B cell (primary cell): ENCODE measurements at regions not wholly inside any gene's neighbourhood (a gene's known extent, or its start where the extent isn't known, plus 50 kb on each side); places are given as distances from the start of the nearest gene placed in this dataset.

Experiments used
- EZH2 ChIP-seq: IDR thresholded peaks from 2 replicates; pipeline ENCODE4 v1.6.1; 2012; ENCODE audit warnings: borderline replicate concordance, low read depth, mild to moderate bottlenecking, moderate library complexity, low read length; ENCODE audit not compliant: insufficient read depth, poor library complexity, severe bottlenecking
- TF ChIP-seq, protein P1 (sequence below): fragments of 200-600 bp; IDR thresholded peaks from one replicate; pipeline ENCODE4 v1.8.0; 2022; ENCODE audit warnings: antibody characterized with exemption, mild to moderate bottlenecking

DNA sequence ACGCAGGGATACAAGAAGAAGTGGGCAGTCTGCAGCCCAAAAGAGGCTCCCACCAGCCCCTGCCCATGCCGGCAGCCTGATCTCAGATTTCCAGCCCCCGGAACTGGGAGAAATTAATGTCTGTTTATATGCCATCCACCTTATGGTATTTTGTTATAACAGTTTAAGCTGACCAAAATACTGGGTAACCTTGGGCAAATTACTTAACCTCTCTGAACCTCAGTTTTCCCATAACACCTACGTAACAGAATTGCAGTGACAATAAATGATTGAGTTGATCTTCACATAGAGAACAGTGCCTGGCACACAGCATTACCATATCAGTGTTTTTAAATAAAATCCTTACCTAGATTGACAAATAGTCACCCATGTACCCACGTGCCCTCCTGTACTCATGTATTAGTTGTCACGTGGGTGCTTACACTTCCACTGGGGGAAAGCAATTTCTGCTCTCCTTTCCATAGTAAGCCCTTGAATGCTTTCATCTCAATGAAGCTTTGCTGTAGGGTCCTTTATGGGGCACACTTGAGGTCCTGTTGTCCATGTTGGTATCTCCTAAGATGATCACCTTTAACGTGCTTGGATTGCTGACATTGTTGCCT is 54.2 kb upstream of the PHF21A start:
- TF ChIP-seq, protein P1, sequence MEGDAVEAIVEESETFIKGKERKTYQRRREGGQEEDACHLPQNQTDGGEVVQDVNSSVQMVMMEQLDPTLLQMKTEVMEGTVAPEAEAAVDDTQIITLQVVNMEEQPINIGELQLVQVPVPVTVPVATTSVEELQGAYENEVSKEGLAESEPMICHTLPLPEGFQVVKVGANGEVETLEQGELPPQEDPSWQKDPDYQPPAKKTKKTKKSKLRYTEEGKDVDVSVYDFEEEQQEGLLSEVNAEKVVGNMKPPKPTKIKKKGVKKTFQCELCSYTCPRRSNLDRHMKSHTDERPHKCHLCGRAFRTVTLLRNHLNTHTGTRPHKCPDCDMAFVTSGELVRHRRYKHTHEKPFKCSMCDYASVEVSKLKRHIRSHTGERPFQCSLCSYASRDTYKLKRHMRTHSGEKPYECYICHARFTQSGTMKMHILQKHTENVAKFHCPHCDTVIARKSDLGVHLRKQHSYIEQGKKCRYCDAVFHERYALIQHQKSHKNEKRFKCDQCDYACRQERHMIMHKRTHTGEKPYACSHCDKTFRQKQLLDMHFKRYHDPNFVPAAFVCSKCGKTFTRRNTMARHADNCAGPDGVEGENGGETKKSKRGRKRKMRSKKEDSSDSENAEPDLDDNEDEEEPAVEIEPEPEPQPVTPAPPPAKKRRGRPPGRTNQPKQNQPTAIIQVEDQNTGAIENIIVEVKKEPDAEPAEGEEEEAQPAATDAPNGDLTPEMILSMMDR: no peak
- TF ChIP-seq EZH2: no peak
